ENCODE measurements at regions not wholly inside any gene's neighbourhood (a gene's known extent, or its start where the extent isn't known, plus 50 kb on each side); places are given as distances from the start of the nearest gene placed in this dataset.

DNA sequence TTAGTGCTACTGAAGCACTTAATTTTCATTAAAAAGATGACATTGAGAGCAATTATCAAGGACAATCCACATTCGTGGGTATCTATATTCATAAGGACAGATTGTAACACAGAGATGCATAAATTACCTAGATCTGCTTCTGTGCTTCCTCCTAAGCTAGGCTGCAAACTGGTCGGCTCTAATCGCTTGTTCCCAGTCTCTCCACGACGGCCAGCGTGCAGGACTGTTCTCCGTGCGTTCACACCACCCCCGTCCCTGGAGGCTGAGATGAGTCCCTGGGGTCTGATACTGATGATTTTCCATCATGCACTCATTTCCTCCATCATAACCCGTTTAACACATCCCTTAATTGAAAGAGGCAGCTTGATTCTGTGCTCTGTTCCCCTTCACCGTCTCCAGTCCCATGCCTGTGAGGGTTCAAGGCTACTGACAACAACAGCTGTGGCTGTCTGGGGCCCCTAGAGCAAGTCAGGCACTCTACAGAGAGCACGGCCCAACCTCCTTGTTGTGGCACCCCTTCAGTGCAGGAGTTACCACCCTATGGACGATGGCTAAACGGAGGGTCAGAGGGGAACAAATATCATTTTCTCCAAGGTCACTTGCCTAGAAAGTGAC lies 469.6 kb downstream of the NPHP4 start:
- DNase-seq (ENCODE audit: low spot score) = no peak

- DNase-seq (ENCODE audit: low spot score) = no peak
These were observed 472.7 kb downstream of the NPHP4 start for GRCh38 chr1:5519366-5520135.

GRCh38 chr1:5516756-5517155 lies 475.5 kb downstream of the NPHP4 start:
- DNase-seq (ENCODE audit: low spot score) = no peak

- DNase-seq (ENCODE audit: low spot score) = no peak
These were observed 476.7 kb downstream of the NPHP4 start for GRCh38 chr1:5515501-5515900.

GRCh38 chr1:5514527-5515183 lies 477.6 kb downstream of the NPHP4 start:
- DNase-seq (ENCODE audit: low spot score) = peak; percentile 72

- DNase-seq (ENCODE audit: low spot score) = no peak
These were observed 478.2 kb downstream of the NPHP4 start for GRCh38 chr1:5513846-5514526.

GRCh38 chr1:5513179-5513578 lies 479.0 kb downstream of the NPHP4 start:
- DNase-seq (ENCODE audit: low spot score) = no peak

DNA sequence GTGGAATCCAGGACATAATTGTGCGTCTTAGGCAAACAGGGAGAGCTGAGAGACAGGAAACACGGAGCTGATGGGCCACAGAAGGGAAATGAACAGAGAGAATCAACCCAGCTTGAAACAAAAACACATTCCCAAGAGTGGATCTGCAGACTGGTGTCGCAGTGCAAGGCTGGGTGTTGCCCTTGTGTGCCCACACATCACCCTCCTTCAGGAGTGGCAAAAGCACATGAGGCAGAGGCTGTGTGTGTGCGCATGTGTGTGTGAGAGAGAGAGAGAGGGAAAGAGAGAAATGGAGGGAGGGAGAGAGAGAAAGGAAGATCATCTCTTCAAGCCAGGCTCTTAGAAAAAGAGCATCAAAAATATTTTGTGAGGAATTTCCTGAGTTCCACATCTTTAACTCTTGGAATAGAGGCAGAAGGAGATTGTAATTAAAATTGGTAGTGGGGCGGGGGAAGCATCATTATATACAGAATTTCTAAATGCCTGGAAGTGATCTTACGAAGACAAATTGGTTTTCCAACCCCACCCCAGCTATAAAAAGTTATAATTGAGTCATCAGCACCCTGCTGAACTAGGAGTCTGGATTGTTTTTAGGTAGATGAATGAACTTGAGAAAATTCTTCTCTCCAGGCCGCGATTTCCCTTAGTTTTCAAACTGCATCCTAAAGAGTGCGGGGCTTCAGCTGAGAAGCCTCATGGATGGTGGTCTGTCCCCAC lies 480.7 kb downstream of the NPHP4 start:
- DNase-seq (ENCODE audit: low spot score) = no peak

- DNase-seq (ENCODE audit: low spot score) = peak; percentile 74
These were observed 482.4 kb downstream of the NPHP4 start for GRCh38 chr1:5509664-5510452.

DNA sequence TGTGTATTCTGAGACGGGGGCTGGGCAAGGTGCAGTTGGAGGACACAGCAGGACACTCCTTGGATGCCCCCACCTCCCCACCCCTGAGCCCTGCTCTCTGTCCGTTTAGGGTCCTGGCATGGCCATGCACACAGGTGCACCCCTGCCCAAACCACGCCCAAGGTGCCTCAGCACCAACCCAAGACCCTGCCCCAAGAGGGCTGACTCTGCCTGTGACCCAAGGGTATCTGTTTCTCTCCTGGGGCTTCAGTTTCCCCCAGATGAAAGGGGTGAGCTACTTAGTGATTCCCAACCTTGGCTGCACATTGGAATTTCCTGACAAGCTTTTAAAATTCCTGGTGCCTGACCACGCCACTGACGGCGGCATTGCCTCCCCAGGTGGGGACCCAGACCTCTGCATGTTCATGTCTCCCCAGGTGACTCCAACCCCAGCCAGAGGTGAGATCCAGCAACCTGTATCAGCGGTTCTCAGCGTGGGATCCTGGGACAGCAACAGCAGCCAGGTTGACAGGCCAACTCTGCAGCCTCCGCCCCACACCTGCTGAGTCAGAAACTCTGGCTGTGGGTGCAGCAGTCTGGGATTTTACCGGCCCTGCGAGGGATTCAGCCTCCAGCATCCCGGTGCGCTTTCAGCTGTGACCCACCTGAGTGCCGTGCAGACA lies 483.4 kb downstream of the NPHP4 start:
- DNase-seq (ENCODE audit: low spot score) = no peak

GRCh38 chr1:5507340-5507739 lies 484.9 kb downstream of the NPHP4 start:
- no peak for DNase-seq (ENCODE audit: low spot score)

- DNase-seq (ENCODE audit: low spot score) = no peak
These were observed 485.6 kb downstream of the NPHP4 start for GRCh38 chr1:5506634-5507033.

DNA sequence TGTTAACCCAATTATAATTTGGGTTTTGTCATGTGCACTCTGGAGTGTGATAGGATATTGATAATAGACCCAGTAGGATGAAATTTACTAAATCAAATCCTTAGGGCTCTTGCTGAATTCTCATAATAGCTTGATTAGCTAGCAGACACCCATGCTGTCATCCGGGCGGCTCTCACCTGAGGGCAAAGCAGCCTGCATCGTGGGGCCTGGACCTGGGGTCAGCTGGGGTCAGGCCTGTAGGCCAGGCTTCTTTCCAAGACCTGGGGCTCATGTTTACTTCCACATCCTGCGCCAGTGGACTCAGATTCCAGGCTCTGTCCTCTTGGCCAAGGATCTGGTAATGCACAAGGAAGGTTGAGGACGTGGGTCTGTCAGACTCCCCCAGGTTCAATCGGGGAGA lies 486.3 kb downstream of the NPHP4 start:
- DNase-seq (ENCODE audit: low spot score) = no peak

GRCh38 chr1:5504364-5504740 lies 487.9 kb downstream of the NPHP4 start:
- DNase-seq (ENCODE audit: low spot score) = no peak

- no peak for DNase-seq (ENCODE audit: low spot score)
These were observed 488.5 kb downstream of the NPHP4 start for GRCh38 chr1:5503556-5504363.

GRCh38 chr1:5502311-5503194 lies 489.7 kb downstream of the NPHP4 start:
- DNase-seq (ENCODE audit: low spot score) = no peak

GRCh38 chr1:5501206-5501930 lies 490.9 kb downstream of the NPHP4 start:
- no peak for DNase-seq (ENCODE audit: low spot score)

GRCh38 chr1:5500541-5500940 lies 491.7 kb downstream of the NPHP4 start:
- DNase-seq (ENCODE audit: low spot score) = no peak

All from NAMALWA (cell line).